ENCODE measurements at regions not wholly inside any gene's neighbourhood (a gene's known extent, or its start where the extent isn't known, plus 50 kb on each side); places are given as distances from the start of the nearest gene placed in this dataset.

- TF ChIP-seq EZH2 (IDR thresholded peaks at IDR 0.05; ENCODE audit: borderline replicate concordance, low read length) (no peak), CTCF (conservative IDR thresholded peaks at IDR 0.05 in 1 of 2, IDR thresholded peaks at IDR 0.05 in 1 of 2; ENCODE audit: extremely low read depth in 1 of 2, insufficient read depth in 1 of 2, low read depth in 1 of 2, low read length in 2 of 2) (no peak)
Observed at GRCh38 chrX:79556800-79557199, 189.7 kb upstream of the ITM2A start.
